IgD-negative memory B cell (primary cell): ENCODE measurements at regions not wholly inside any gene's neighbourhood (a gene's known extent, or its start where the extent isn't known, plus 50 kb on each side); places are given as distances from the start of the nearest gene placed in this dataset.

Experiments
- H3K27ac Mint-ChIP-seq, 3 donors: one replicate each; pipeline ENCODE4 v1.8.0; 2020 to 2022; ENCODE audit warnings: mild to moderate bottlenecking in 3 of 3, mixed read lengths in 3 of 3, moderate library complexity in 1 of 3
- H3K27me3 Mint-ChIP-seq: one replicate; pipeline ENCODE4 v1.8.0; 2021; ENCODE audit warnings: mixed read lengths
- H3K36me3 Mint-ChIP-seq: one replicate; pipeline ENCODE4 v1.8.0; 2020; ENCODE audit warnings: mild to moderate bottlenecking, mixed read lengths
- H3K4me1 Mint-ChIP-seq, 3 donors: one replicate each; pipeline ENCODE4 v1.8.0; 2020 to 2022; ENCODE audit warnings: mixed read lengths in 3 of 3, mild to moderate bottlenecking in 1 of 3
- H3K4me3 Mint-ChIP-seq, 4 donors: one replicate each; pipeline ENCODE4 v1.8.0; 2020 to 2022; ENCODE audit warnings: mild to moderate bottlenecking in 4 of 4, mixed read lengths in 4 of 4, moderate library complexity in 3 of 4
- H3K9me3 Mint-ChIP-seq, 3 donors: one replicate each; pipeline ENCODE4 v1.8.0; 2020 to 2021; ENCODE audit warnings: mixed read lengths in 3 of 3, mild to moderate bottlenecking in 1 of 3

DNA sequence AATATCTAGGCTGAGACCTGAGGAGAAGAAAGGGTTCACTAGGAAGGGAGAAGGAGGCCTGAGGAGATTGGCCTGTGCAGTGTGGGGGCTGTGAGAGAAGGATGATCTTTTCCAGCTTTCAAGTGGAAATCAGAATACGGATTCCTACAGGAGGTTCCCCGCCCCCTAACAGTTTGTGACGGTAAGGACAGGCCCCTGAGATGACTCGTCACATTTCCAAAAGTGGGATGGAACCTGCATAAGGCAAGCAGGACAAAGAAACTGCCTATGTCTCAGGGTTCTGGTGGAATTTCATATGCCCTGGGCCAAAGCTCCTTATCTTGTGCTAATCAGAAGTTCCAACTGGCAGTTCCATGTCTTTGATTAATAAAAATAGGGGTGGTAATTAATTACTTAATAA is 275.6 kb downstream of the SNX10 start:
- H3K4me1 Mint-ChIP-seq: no peaks in the 10 kb centered on the region
- no peaks in the 10 kb centered on the region for H3K36me3 Mint-ChIP-seq
- peaks cover 9% of the 10 kb centered on the region for H3K27me3 Mint-ChIP-seq
- no peak overlapping the region for H3K27ac Mint-ChIP-seq
- H3K4me3 Mint-ChIP-seq: no peak overlapping the region
- peaks cover 0 to 12% (median 3%) of the 10 kb centered on the region in 3 donors for H3K9me3 Mint-ChIP-seq

GRCh38 chr7:26574476-26574875 is 282.8 kb downstream of the SNX10 start:
- H3K27ac Mint-ChIP-seq: no peak overlapping the region
- H3K4me3 Mint-ChIP-seq: no peak overlapping the region
- H3K36me3 Mint-ChIP-seq: peaks cover 1% of the 10 kb centered on the region

DNA sequence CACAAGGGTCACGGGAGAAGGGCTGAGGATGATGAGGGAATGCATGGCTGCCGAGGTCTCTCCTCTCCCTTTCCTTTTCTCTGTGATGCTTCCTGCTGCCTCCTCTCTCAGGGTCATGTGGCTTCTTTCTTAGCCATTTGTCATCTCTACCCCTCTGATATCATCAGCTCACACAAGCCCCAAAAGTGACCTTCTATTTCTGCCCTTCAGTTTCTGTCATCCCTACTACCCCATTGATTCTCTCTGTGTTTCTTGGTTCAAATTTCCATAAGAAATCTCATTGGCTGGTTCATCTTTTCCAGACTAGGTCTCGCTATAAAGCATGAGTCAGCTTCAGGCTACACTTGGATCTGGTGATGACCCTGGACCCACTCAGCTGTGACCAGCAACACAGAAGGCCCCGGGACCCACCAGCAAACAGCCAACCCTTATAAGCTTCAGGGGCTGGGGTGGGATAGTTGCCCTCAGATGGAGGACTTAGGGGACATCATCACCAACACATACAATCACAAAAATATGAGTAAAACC is 284.3 kb downstream of the SKAP2 start:
- Mint-ChIP-seq H3K4me3 (no peak overlapping the region), H3K4me1 (no peaks in the 10 kb centered on the region)

More at GRCh38 chr7:26574476-26574875, 282.8 kb downstream of the SNX10 start:
- peaks cover 9% of the 10 kb centered on the region for H3K27me3 Mint-ChIP-seq
- peaks cover 0 to 12% (median 0%) of the 10 kb centered on the region in 3 donors for H3K9me3 Mint-ChIP-seq
- peaks cover 0 to 1% (median 0%) of the 10 kb centered on the region in 3 donors for H3K4me1 Mint-ChIP-seq

GRCh38 chr7:26580711-26581110 is 283.7 kb downstream of the SKAP2 start:
- Mint-ChIP-seq H3K27me3 (peaks cover 11% of the 10 kb centered on the region), H3K27ac (no peak overlapping the region), H3K4me1 (no peaks in the 10 kb centered on the region), H3K36me3 (peaks cover 3% of the 10 kb centered on the region), H3K9me3 (no peaks in the 10 kb centered on the region), H3K4me3 (no peak overlapping the region)

More for the DNA sequence above, 284.3 kb downstream of the SKAP2 start:
- no peaks in the 10 kb centered on the region for H3K9me3 Mint-ChIP-seq
- peak overlapping the region in 1 of 3 donors; percentile 6 for H3K27ac Mint-ChIP-seq
- H3K27me3 Mint-ChIP-seq: peaks cover 11% of the 10 kb centered on the region
- peaks cover 3% of the 10 kb centered on the region for H3K36me3 Mint-ChIP-seq

GRCh38 chr7:26583094-26583648 is 281.2 kb downstream of the SKAP2 start:
- Mint-ChIP-seq H3K4me3 (no peak overlapping the region), H3K36me3 (peaks cover 3% of the 10 kb centered on the region), H3K27ac (no peak overlapping the region), H3K27me3 (peaks cover 11% of the 10 kb centered on the region), H3K9me3 (no peaks in the 10 kb centered on the region), H3K4me1 (peaks cover 0 to 4% (median 0%) of the 10 kb centered on the region in 3 donors)

- Mint-ChIP-seq H3K4me3 (no peak overlapping the region), H3K9me3 (no peaks in the 10 kb centered on the region), H3K27me3 (peaks cover 9% of the 10 kb centered on the region), H3K27ac (no peak overlapping the region), H3K4me1 (peaks cover 0 to 4% (median 2%) of the 10 kb centered on the region in 3 donors), H3K36me3 (peaks cover 3% of the 10 kb centered on the region)
Observed at GRCh38 chr7:26584326-26584725, 280.1 kb downstream of the SKAP2 start.

- no peak overlapping the region for H3K4me3 Mint-ChIP-seq
- H3K36me3 Mint-ChIP-seq: no peaks in the 10 kb centered on the region
- H3K27me3 Mint-ChIP-seq: peaks cover 7% of the 10 kb centered on the region
- H3K27ac Mint-ChIP-seq: no peak overlapping the region
- H3K4me1 Mint-ChIP-seq: peaks cover 0 to 4% (median 2%) of the 10 kb centered on the region in 3 donors
- H3K9me3 Mint-ChIP-seq: no peaks in the 10 kb centered on the region
Observed at GRCh38 chr7:26584987-26585665, 279.3 kb downstream of the SKAP2 start.

- peak overlapping the region in 1 of 4 donors; percentile 41 for H3K4me3 Mint-ChIP-seq
- H3K27me3 Mint-ChIP-seq: peaks cover 15% of the 10 kb centered on the region
- H3K9me3 Mint-ChIP-seq: no peaks in the 10 kb centered on the region
- peaks cover 0 to 4% (median 2%) of the 10 kb centered on the region in 3 donors for H3K4me1 Mint-ChIP-seq
- no peaks in the 10 kb centered on the region for H3K36me3 Mint-ChIP-seq
- no peak overlapping the region for H3K27ac Mint-ChIP-seq
Observed at GRCh38 chr7:26587536-26587935, 276.9 kb downstream of the SKAP2 start.

- peaks cover 0 to 4% (median 2%) of the 10 kb centered on the region in 3 donors for H3K4me1 Mint-ChIP-seq
- H3K27me3 Mint-ChIP-seq: peaks cover 15% of the 10 kb centered on the region
- no peaks in the 10 kb centered on the region for H3K36me3 Mint-ChIP-seq
- H3K27ac Mint-ChIP-seq: peak overlapping the region in 1 of 3 donors; percentile 20
- no peak overlapping the region for H3K4me3 Mint-ChIP-seq
- H3K9me3 Mint-ChIP-seq: no peaks in the 10 kb centered on the region
Observed at GRCh38 chr7:26588511-26588910, 275.9 kb downstream of the SKAP2 start.

DNA sequence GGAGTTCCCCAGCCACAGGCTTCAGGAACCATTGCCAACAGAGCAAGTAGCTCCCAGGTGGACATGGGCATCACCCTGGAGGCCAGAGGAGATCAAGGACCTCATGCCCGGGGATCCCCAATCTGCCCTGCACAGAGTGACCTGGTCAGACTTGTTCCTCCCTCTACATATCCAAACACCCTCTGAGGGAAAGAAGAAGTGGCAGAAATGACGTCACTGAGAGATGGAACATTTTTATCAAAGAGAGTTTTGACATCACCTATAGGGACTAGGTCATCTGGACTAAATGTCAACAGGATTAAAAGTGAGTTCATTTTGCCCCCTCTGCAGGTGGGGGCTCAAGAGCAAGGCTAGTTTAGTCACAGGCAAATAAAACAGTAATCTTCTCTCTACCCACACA is 273.7 kb downstream of the SKAP2 start:
- peaks cover 0 to 4% (median 2%) of the 10 kb centered on the region in 3 donors for H3K4me1 Mint-ChIP-seq
- no peaks in the 10 kb centered on the region for H3K9me3 Mint-ChIP-seq
- H3K27me3 Mint-ChIP-seq: peaks cover 13% of the 10 kb centered on the region
- no peak overlapping the region for H3K4me3 Mint-ChIP-seq
- no peak overlapping the region for H3K27ac Mint-ChIP-seq
- H3K36me3 Mint-ChIP-seq: no peaks in the 10 kb centered on the region

GRCh38 chr7:26592011-26592410 is 272.4 kb downstream of the SKAP2 start:
- no peaks in the 10 kb centered on the region for H3K36me3 Mint-ChIP-seq
- no peaks in the 10 kb centered on the region for H3K9me3 Mint-ChIP-seq
- H3K27ac Mint-ChIP-seq: no peak overlapping the region
- peaks cover 11% of the 10 kb centered on the region for H3K27me3 Mint-ChIP-seq
- H3K4me1 Mint-ChIP-seq: peaks cover 0 to 4% (median 2%) of the 10 kb centered on the region in 3 donors
- no peak overlapping the region for H3K4me3 Mint-ChIP-seq

DNA sequence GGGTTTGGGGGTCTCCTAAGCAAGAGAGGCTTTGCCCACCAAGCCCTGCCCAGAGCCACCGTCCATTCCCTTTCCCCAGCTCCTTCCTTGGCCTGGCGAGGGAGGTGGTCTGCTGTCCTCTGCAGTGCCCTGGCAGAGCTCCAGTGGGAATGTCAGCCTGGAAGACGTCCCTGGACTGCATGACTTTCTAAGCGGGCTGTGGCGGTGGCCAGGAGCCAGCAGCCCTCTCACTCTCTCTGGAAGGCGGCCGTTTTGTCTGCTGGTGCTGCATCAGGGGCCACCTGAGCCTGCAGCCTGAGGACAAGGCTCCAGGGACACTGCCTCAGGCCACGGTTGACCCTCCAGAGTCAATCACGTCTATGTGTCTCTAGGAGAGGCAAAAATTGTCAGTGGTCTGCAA is 271.0 kb downstream of the SKAP2 start:
- no peak overlapping the region for H3K4me3 Mint-ChIP-seq
- peaks cover 1% of the 10 kb centered on the region for H3K36me3 Mint-ChIP-seq
- peaks cover 9% of the 10 kb centered on the region for H3K27me3 Mint-ChIP-seq
- no peaks in the 10 kb centered on the region for H3K4me1 Mint-ChIP-seq
- H3K9me3 Mint-ChIP-seq: no peaks in the 10 kb centered on the region
- H3K27ac Mint-ChIP-seq: no peak overlapping the region

- peaks cover 9% of the 10 kb centered on the region for H3K27me3 Mint-ChIP-seq
- H3K4me3 Mint-ChIP-seq: no peak overlapping the region
- no peak overlapping the region for H3K27ac Mint-ChIP-seq
- peaks cover 1% of the 10 kb centered on the region for H3K36me3 Mint-ChIP-seq
- no peaks in the 10 kb centered on the region for H3K4me1 Mint-ChIP-seq
- no peaks in the 10 kb centered on the region for H3K9me3 Mint-ChIP-seq
Observed at GRCh38 chr7:26593896-26594295, 270.5 kb downstream of the SKAP2 start.

- peaks cover 9% of the 10 kb centered on the region for H3K27me3 Mint-ChIP-seq
- peaks cover 1% of the 10 kb centered on the region for H3K36me3 Mint-ChIP-seq
- no peak overlapping the region for H3K4me3 Mint-ChIP-seq
- no peaks in the 10 kb centered on the region for H3K4me1 Mint-ChIP-seq
- H3K9me3 Mint-ChIP-seq: no peaks in the 10 kb centered on the region
- peak overlapping the region in 1 of 3 donors; percentile 2 for H3K27ac Mint-ChIP-seq
Observed at GRCh38 chr7:26594553-26594952, 269.8 kb downstream of the SKAP2 start.

DNA sequence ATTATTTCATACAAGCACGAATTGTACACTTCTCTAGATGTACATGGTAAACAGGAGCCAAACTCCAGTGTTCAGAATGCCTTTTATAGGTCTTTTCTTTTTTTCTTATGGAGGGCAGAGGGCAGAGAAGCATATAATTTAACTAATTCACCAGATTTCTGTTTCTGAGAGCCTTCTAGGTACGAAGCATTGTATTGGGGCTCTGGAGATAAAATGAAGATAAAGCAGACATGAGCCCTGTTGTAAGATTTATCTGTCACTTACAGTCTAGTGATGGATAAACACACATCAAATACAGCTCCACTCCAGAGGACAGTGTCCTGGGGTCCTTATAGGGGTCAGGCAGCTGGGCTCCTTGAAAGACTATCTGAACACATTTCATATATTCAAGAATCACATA is 265.5 kb downstream of the SKAP2 start:
- Mint-ChIP-seq H3K9me3 (no peaks in the 10 kb centered on the region), H3K36me3 (peaks cover 4% of the 10 kb centered on the region), H3K27ac (no peak overlapping the region), H3K4me1 (no peaks in the 10 kb centered on the region), H3K4me3 (no peak overlapping the region), H3K27me3 (no peaks in the 10 kb centered on the region)

DNA sequence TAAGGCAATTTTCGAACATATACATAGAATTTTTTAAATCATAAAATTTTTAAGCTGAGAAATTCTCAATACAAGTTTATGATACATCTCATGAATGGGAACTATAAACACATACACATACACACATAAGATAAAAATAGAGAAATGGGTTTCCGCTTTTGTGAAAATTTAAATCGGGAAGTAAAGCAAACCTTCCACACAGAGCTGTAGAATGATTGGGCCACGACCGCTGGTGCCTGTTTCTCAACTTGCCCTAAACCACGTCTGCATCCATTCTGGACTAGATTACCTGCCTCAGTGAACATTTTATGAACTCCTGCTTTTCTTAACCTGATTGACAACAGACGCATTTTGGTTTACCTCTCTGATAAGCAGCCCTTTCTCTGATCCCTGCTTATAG is 264.4 kb downstream of the SKAP2 start:
- Mint-ChIP-seq H3K36me3 (peaks cover 4% of the 10 kb centered on the region), H3K4me3 (no peak overlapping the region), H3K27me3 (no peaks in the 10 kb centered on the region), H3K27ac (no peak overlapping the region), H3K4me1 (no peaks in the 10 kb centered on the region), H3K9me3 (no peaks in the 10 kb centered on the region)
